ENCODE measurements at regions not wholly inside any gene's neighbourhood (a gene's known extent, or its start where the extent isn't known, plus 50 kb on each side); places are given as distances from the start of the nearest gene placed in this dataset.

- TF ChIP-seq POLR2A (IDR thresholded peaks at IDR 0.05): no peak
- TF ChIP-seq, protein P1, sequence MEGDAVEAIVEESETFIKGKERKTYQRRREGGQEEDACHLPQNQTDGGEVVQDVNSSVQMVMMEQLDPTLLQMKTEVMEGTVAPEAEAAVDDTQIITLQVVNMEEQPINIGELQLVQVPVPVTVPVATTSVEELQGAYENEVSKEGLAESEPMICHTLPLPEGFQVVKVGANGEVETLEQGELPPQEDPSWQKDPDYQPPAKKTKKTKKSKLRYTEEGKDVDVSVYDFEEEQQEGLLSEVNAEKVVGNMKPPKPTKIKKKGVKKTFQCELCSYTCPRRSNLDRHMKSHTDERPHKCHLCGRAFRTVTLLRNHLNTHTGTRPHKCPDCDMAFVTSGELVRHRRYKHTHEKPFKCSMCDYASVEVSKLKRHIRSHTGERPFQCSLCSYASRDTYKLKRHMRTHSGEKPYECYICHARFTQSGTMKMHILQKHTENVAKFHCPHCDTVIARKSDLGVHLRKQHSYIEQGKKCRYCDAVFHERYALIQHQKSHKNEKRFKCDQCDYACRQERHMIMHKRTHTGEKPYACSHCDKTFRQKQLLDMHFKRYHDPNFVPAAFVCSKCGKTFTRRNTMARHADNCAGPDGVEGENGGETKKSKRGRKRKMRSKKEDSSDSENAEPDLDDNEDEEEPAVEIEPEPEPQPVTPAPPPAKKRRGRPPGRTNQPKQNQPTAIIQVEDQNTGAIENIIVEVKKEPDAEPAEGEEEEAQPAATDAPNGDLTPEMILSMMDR (IDR thresholded peaks at IDR 0.05): no peak
These were observed 2308.8 kb upstream of the ACO1 start for GRCh38 chr9:30075451-30076199.
